A673 (cell line): ENCODE measurements at regions not wholly inside any gene's neighbourhood (a gene's known extent, or its start where the extent isn't known, plus 50 kb on each side); places are given as distances from the start of the nearest gene placed in this dataset.
A peak's percentile ranks its signal among the peaks of the same experiment; 100 is the strongest.

Source experiments
- BruUV-seq: library from RNA; stranded (reverse); fragments of 400-500 nt; replicated peaks from 2 replicates; lab custom pipeline; 2021; lab: Mats Ljungman, UMichigan
- CTCF ChIA-PET: fragments of 300-600 bp; sonication (Branson Sonifier 250); formaldehyde crosslinking; loops from one replicate; lab custom pipeline; 2022; ENCODE audit warnings: antibody characterized with exemption; lab: Charles Lee
- POLR2A ChIA-PET: fragments of 300-600 bp; sonication (Branson Sonifier 250); formaldehyde crosslinking; loops from one replicate; lab custom pipeline; 2022; ENCODE audit warnings: antibody characterized with exemption; ENCODE audit not compliant: low non-redundant PET; lab: Charles Lee
- DNase-seq: peaks from one replicate; pipeline ENCODE4 v3.0.0-alpha.2; 2015; ENCODE audit warnings: low spot score
- H3K27ac ChIP-seq: fragments of 200-600 bp; sonication (generic); 2 replicates; pipeline ENCODE4 v1.5.1; 2016; ENCODE audit warnings: mixed run types, low read depth, mild to moderate bottlenecking, mixed read lengths, antibody characterized with exemption, low read length; ENCODE audit not compliant: poor library complexity, severe bottlenecking
- H3K27me3 ChIP-seq: fragments of 200-600 bp; sonication (generic); replicated peaks from 2 replicates; pipeline ENCODE4 v1.6.1; 2017; ENCODE audit warnings: mixed run types, low read depth, mild to moderate bottlenecking, mixed read lengths, antibody characterized with exemption, low read length; ENCODE audit not compliant: insufficient read depth, poor library complexity
- H3K36me3 ChIP-seq: fragments of 200-600 bp; sonication (generic); 2 replicates; pipeline ENCODE4 v1.6.1; 2016; ENCODE audit warnings: mixed run types, mild to moderate bottlenecking, mixed read lengths, antibody characterized with exemption, low read length; ENCODE audit not compliant: insufficient read depth, poor library complexity, severe bottlenecking
- H3K4me1 ChIP-seq: fragments of 200-600 bp; sonication (generic); 2 replicates; pipeline ENCODE4 v1.6.1; 2017; ENCODE audit warnings: mixed run types, mild to moderate bottlenecking, mixed read lengths, antibody characterized with exemption, low read length; ENCODE audit not compliant: insufficient read depth, poor library complexity, severe bottlenecking
- H3K4me3 ChIP-seq: fragments of 200-600 bp; sonication (generic); 2 replicates; pipeline ENCODE4 v1.5.1; 2016; ENCODE audit warnings: low read depth, mixed run types, mild to moderate bottlenecking, mixed read lengths, low read length; ENCODE audit not compliant: poor library complexity, severe bottlenecking
- H3K9me3 ChIP-seq: fragments of 200-600 bp; sonication (generic); 2 replicates; pipeline ENCODE4 v1.6.1; 2016; ENCODE audit warnings: mixed run types, low read depth, mild to moderate bottlenecking, mixed read lengths, antibody characterized with exemption, low read length; ENCODE audit not compliant: poor library complexity, severe bottlenecking
- EZH2 ChIP-seq: fragments of 200-600 bp; sonication (generic); IDR thresholded peaks from 2 replicates; pipeline ENCODE4 v1.6.1; 2017; ENCODE audit warnings: borderline replicate concordance, low read depth, mild to moderate bottlenecking, mixed read lengths, antibody characterized with exemption, low read length; ENCODE audit not compliant: poor library complexity, severe bottlenecking
- intact Hi-C: fragments of 100-400 bp; cut with micrococcal nuclease; formaldehyde crosslinking; loops from one replicate; pipeline ENCODE4 v1.10.0; 2022; ENCODE audit not compliant: unreplicated experiment
- TF ChIP-seq, protein P1 (sequence below): fragments of 300-800, 200-600 bp; sonication (generic); conservative IDR thresholded peaks from 2 replicates; pipeline ENCODE4 v1.5.1; 2017; ENCODE audit warnings: low read depth, mild to moderate bottlenecking, antibody characterized with exemption, low read length, moderate library complexity, mixed read lengths

DNA sequence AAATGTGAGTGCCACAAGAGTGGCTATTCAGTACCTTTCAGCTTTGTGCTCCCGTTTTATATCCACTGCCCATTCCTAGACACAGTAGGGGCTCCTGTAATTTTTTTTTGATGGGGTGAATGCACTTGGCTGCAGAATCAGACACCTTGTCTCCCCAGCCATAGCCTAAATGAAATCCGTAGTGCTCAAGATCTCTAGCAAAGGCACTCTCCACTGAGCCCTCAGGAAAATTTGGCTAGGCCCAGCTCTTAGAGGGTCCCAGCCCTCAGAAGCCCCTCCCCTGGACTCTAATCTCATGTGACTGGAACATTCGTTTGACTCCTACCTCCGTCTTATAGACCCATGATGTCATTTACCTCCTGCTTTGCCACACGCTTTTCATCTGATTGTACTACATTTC, 323.9 kb downstream of the SMAD2 start:
- ChIA-PET POLR2A (no interaction called here), CTCF (no interaction called here)
- TF ChIP-seq, protein P1, sequence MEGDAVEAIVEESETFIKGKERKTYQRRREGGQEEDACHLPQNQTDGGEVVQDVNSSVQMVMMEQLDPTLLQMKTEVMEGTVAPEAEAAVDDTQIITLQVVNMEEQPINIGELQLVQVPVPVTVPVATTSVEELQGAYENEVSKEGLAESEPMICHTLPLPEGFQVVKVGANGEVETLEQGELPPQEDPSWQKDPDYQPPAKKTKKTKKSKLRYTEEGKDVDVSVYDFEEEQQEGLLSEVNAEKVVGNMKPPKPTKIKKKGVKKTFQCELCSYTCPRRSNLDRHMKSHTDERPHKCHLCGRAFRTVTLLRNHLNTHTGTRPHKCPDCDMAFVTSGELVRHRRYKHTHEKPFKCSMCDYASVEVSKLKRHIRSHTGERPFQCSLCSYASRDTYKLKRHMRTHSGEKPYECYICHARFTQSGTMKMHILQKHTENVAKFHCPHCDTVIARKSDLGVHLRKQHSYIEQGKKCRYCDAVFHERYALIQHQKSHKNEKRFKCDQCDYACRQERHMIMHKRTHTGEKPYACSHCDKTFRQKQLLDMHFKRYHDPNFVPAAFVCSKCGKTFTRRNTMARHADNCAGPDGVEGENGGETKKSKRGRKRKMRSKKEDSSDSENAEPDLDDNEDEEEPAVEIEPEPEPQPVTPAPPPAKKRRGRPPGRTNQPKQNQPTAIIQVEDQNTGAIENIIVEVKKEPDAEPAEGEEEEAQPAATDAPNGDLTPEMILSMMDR = no peak
- TF ChIP-seq EZH2 = no peak
- H3K27me3 ChIP-seq = peaks cover 31% of the 10 kb centered on the region
- intact Hi-C loops = no loop called here
- no peaks in the 10 kb centered on the region for H3K4me1 ChIP-seq
- no peak overlapping the region for H3K27ac ChIP-seq
- no peak overlapping the region for H3K4me3 ChIP-seq
- no peaks in the 10 kb centered on the region for H3K9me3 ChIP-seq
- no peak for DNase-seq
- H3K36me3 ChIP-seq = no peaks in the 10 kb centered on the region
- BruUV-seq = no TSS peak

DNA sequence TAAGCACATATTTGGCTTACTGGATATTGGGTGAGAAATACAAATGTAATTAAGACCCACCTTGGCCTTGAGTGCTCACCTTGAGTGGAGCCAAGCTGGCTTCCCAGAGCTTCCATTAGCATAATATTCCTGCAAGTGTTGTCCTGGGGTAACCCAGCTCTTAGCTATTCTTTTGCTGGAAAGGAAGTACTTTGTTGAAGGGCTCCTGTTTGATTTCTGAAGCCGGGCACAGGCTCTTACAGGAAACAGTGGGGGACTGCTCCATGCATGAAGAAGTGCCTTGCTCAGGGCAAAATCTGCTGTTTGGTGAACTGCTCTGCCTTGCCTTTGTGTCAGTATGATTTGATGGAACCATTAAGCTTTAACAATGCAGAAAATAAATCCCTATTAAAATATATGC, 325.4 kb downstream of the SMAD2 start:
- H3K27me3 ChIP-seq = peaks cover 23% of the 10 kb centered on the region
- H3K27ac ChIP-seq = no peak overlapping the region
- CTCF ChIA-PET = no interaction called here
- intact Hi-C loops = no loop called here
- no TSS peak for BruUV-seq
- DNase-seq = no peak
- no peaks in the 10 kb centered on the region for H3K4me1 ChIP-seq
- no peaks in the 10 kb centered on the region for H3K36me3 ChIP-seq
- no peaks in the 10 kb centered on the region for H3K9me3 ChIP-seq
- POLR2A ChIA-PET = no interaction called here
- H3K4me3 ChIP-seq = no peak overlapping the region
- no peak for TF ChIP-seq EZH2
- TF ChIP-seq, protein P1 = no peak

DNA sequence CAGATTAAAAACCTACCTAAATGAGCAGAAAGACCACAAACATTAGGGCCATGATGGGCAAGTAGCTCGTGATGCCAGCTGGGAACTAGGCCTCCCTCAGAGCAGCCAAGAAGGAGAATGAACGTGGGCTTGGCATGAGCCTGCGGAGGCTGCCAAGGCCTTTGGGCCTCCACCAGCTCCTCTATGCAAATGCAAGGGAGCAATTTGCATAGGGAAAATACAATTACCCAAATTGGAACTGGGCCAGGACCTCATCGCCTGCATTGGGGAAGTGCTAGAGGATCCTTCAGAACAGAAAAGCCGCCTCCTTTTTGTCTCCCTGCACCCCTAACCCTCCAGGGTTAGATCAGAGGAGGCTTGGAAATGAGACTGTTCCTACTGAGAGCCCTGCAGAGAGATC, 326.4 kb downstream of the SMAD2 start:
- Histone ChIP-seq H3K4me1 (no peaks in the 10 kb centered on the region), H3K27ac (no peak overlapping the region), H3K27me3 (peaks cover 21% of the 10 kb centered on the region), H3K4me3 (no peak overlapping the region), H3K9me3 (no peaks in the 10 kb centered on the region), H3K36me3 (no peaks in the 10 kb centered on the region)
- CTCF ChIA-PET = no interaction called here
- POLR2A ChIA-PET = no interaction called here
- TF ChIP-seq, protein P1 = no peak
- TF ChIP-seq EZH2 = no peak
- peak; percentile 9 for DNase-seq
- no TSS peak for BruUV-seq
- intact Hi-C loops = no loop called here
